Stimulated activated CD4-positive, alpha-beta T cell treated with anti-CD3 and anti-CD28 coated beads, TNF-alpha, amount 100 ng/mL, for 24 hours (primary cell): ENCODE measurements at regions not wholly inside any gene's neighbourhood (a gene's known extent, or its start where the extent isn't known, plus 50 kb on each side); places are given as distances from the start of the nearest gene placed in this dataset.
"Not testable (repeated sequence)": the region's sequence is repeated elsewhere in the genome, so short reads cannot be mapped to it uniquely, and the experiment has no call there.

Experiments
- DNase-seq, 3 experiments: peaks; one replicate each; pipeline ENCODE4 v3.0.0-alpha.2; 2020; ENCODE audit warnings: low read depth in 3 of 3

DNA sequence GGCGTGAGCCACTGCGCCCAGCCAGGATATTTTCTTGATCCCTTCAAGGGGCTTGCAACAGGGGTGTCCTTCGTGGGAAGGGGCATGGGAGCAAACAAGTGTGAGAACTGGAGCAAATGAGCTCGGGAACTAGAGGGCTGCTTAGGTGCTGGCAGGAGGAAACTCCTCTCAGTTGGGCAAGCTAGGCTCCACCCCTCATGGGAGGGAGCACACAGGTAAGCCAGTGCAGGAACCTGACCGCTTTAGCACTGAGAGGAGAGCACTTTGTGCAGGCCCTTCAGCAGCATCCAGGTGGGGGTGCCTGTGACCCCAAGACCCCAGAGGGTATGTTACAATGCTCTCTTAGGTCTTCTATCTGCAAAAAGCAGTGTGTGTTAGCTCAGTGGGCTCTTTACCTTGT lies 755.4 kb upstream of the MDGA2 start:
- no peak for DNase-seq

DNA sequence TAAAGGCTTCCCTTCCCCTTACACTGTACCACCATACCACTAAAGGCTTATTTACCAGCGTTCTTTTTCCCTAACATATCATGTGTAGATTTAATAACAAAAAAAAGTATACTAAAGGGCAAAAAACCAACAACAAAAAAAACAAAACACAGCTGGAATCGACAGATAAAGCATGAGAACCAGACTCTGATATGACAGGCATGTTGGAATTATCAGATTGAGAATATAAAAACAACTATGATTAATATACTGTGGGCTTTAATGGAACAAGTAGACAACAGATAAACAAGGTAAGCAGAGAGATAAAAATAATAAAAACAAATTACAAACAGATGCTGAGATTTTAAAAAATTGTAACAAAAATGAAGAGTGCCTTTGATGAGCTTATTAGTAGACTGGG lies 754.1 kb upstream of the MDGA2 start:
- DNase-seq = no peak

DNA sequence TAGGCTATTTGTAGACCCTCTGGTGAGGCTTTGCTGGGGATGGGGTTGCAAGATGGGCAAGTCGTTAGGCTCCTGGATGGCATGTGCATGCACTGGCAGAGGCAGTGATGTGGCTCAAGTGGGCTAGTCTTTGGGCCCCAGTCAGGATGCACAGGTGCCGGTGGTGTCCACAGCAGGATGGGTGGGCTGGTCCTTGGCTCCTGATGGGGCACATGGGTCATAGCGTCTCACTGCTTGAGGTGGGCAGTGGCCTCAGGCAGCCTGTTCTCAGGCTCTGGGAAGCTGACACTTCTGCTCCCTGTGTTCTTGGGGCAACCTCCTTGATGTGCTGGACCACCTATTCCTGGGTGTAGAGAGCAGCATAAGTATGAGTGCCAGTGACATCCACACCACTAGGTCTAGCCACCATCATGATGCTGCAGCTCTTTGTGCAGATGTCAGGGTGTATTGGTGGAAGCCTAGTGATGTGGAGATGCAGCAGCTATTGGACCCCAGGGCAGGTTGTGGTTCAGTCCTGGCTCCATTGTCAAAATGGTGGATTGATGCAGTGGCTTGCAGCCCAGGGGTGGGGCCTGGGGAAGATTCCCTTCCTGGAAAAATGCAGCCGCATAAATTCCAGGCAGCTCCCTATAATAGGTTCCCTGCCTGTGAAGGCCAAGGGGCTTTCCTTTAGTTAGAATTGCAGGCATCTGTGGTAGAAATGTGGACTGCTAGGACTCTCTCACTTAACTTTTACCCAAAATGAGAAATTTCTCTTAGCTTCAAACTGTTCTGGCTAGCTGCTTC lies 742.5 kb upstream of the MDGA2 start:
- no peak for DNase-seq

DNA sequence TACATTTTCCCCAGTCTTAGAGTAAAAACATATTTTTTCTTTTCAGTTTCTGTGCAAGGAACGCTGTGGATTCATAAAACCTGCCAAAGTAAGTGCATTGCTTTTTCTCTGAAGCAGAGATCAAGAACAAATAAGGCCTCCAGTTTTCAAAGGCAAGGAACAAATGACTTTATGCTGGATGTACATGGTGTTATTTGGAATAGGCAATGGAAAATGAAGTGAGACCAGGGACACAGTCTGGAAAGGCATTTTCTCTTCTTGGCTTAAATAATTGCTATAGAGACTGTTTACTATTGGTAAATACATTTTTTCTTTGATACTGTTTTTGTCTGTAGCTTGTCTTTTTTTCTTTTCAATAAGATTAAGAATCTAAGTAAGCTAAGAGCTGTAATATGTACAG lies 725.9 kb upstream of the MDGA2 start:
- no peak for DNase-seq

GRCh38 chr14:48398675-48399282 lies 723.4 kb upstream of the MDGA2 start:
- DNase-seq = no peak

GRCh38 chr14:48391661-48392060 lies 716.3 kb upstream of the MDGA2 start:
- no peak for DNase-seq

DNA sequence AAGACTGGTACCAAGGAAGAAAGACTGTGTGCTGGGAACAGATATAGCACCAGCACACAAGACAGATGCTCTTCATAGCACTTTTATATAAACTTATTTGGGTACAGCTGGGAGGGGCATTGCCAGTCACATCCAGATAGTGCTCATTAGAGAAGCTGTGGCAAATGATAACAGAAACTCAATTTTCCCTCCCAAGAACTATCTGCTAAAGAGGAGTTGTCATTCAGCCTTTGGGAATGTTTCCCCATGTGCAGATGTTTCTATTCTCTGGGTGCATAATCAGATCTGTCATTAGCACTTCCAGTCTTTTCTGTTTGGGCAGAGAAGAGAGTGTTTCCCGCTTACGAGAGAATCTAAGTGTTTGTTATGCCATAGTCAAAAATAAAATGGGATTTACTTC lies 714.9 kb upstream of the MDGA2 start:
- no peak for DNase-seq

DNA sequence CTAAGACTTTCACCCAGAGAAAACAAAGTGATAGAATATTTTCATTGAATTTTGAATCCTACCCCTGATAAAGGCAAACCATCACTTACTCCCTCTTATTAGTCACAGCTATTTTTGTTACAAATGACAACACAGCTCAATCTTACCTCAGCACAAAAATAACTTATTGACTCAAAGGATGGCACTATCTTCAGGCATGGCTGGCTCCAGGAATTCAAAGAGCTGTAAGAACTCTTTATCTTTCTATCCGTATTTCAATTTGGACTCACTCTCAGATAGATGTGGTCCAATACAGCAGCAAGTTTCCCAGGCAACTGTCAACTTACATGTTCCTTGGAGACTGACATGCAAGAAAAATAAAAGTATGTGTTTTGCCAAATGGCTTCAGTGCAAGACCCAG lies 709.4 kb upstream of the MDGA2 start:
- no peak for DNase-seq

GRCh38 chr14:48382961-48383360 lies 707.6 kb upstream of the MDGA2 start:
- no peak for DNase-seq

DNA sequence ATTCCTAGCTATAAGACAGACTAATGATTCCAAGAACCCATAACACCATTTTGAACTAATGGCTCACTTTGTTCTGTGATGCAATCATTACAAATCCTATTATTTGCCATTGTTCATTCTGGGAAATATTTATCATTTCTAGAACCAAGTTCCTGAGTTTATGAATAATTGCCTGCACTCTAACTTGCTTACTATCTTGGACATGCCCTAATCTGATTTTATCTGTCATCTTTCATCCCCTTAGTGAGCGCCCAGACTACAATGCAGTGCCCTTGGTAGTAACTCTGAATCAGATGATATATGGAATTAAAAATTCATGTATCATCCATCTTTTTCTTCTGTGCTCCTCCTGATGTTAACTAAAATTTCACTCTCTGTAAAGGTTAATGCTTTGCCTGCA lies 703.1 kb upstream of the MDGA2 start:
- no peak for DNase-seq

GRCh38 chr14:48373981-48374380 lies 698.6 kb upstream of the MDGA2 start:
- DNase-seq = no peak

- DNase-seq = no peak
Measured at GRCh38 chr14:48350971-48351370, 675.6 kb upstream of the MDGA2 start.

GRCh38 chr14:48349689-48350088 lies 674.3 kb upstream of the MDGA2 start:
- no peak for DNase-seq

GRCh38 chr14:48341069-48341468 lies 665.7 kb upstream of the MDGA2 start:
- no peak for DNase-seq

- DNase-seq = no peak
Measured at GRCh38 chr14:48333221-48333920, 658.0 kb upstream of the MDGA2 start.

DNA sequence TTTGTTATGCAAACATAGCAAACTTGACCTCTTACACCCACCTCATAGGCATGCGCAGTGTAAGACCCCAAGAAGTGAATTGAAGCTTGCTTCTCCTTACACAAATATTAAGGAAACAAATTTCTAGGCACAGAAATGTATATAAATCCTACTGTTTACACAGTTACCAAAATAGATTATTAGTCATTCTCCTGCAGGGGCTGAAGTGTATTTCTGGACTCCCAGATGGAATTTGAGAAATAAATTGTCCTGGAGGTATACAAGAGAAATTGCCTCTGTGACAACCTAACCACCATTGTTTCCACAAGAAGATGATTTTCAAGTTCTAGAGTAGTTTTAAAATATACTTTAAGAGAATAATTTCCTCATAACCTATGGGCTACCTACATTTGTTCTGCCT lies 656.0 kb upstream of the MDGA2 start:
- DNase-seq = no peak

- DNase-seq = no peak
Measured at GRCh38 chr14:48325486-48325885, 650.1 kb upstream of the MDGA2 start.

DNA sequence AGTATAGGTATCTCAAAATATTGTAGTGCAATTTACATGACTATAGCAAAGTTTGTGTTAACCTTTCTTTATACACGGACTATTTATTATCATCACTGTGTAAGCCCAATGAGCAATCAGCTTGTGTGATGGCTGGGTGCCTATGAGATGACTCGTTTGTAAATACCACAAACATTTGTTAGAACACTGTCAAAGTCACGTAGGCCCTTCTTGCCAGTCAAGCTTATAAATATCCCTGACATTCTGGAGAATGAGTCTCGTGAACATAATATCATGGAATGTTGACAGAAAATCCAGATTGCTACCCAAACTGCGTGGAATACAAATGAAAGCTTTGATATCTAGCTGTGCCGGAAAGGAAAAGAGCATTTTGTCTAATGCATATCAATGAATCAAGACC lies 648.3 kb upstream of the MDGA2 start:
- no peak for DNase-seq

- DNase-seq = no peak
Measured at GRCh38 chr14:48319823-48320222, 644.4 kb upstream of the MDGA2 start.

GRCh38 chr14:48304729-48305128 lies 629.3 kb upstream of the MDGA2 start:
- no peak for DNase-seq

DNA sequence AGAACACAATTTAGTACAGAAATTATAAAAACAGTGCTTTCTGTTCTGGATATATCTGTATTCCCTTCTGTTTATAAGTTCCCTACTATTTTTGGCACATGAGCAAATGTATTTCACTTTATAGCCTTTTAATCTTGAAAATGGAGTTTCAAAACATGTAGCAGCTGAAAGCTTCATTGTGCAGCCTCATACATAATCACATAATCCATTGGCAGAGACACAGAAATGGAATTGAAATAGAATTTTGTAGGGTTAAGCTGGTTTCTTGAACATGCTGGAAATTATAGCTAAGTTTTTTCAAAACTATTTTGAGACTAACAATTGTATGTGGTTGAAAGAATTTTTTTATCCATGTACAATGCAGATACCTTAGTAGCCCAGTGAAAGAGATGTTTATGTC lies 614.3 kb upstream of the MDGA2 start:
- no peak for DNase-seq

DNA sequence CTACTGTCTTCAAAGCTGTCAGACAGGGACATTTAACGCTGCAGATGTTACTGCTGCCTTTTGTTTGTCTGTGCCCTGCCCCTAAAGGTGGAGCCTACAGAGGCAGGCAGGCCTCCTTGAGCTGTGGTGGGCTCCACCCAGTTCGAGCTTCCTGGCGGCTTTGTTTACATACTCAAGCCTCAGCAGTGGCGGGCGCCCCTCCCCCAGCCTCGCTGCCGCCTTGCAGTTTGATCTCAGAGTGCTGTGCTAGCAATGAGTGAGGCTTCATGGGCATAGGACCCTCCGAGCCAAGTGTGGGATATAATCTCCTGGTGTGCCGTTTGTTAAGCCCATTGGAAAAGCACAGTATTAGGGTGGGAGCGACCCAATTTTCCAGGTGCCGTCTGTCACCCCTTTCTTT lies 609.8 kb upstream of the MDGA2 start:
- DNase-seq = not testable (repeated sequence)

DNA sequence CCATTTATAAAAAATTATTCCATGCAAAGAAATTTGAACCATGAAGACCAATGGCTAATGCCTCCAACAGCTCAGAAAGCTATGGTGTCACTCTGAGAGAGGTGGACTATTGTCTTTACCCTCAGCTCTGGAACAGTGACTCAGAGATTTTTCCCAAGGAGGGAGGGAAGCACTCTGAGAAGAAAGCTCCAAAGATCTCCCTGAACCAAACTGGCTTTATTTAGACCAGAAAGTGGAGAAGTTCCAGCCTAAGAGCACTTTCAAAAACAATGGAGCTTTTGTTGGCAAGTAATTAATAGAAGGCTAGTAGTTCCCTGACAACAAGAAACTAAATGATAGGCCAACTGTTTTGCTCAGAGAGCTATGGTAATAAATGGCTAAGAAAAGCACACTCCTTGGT lies 599.9 kb upstream of the MDGA2 start:
- DNase-seq = no peak
